GM18870 (cell line): ENCODE measurements at regions not wholly inside any gene's neighbourhood (a gene's known extent, or its start where the extent isn't known, plus 50 kb on each side); places are given as distances from the start of the nearest gene placed in this dataset.

Source experiments
- ATAC-seq: cut with Tn5 transposase; IDR thresholded peaks from one replicate; pipeline ENCODE4 v1.9.1; 2021; ENCODE audit warnings: moderate library complexity; ENCODE audit not compliant: unreplicated experiment

- no peak for ATAC-seq
Observed at GRCh38 chr7:47666164-47666862, 84.4 kb upstream of the TNS3 start.

- ATAC-seq = no peak
Observed at GRCh38 chr7:47664650-47665195, 82.8 kb upstream of the TNS3 start.

GRCh38 chr7:47663851-47664250 lies 81.9 kb upstream of the TNS3 start:
- no peak for ATAC-seq

DNA sequence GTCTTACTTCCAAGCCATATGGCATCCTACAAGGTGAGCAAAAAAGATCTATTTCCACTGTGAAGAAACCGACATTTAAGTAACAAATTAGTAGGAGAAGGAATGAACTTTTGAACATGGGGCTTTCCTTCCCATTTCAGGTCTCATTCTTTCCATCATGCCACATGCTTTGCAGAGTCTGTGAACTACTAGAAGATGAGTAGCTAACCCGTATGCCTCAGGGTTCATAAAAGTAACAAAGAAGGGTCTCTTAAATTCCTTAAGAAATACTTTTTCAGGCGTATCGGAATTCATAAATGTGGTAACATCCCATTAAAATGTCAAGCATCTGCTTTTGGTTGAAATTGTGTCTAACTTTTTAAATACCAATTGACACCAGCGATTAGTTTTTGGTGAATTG lies 81.3 kb upstream of the TNS3 start:
- ATAC-seq = no peak

- no peak for ATAC-seq
Observed at GRCh38 chr7:47661051-47661714, 79.3 kb upstream of the TNS3 start.

GRCh38 chr7:47659664-47660462 lies 78.0 kb upstream of the TNS3 start:
- no peak for ATAC-seq

GRCh38 chr7:47658886-47659635 lies 77.2 kb upstream of the TNS3 start:
- ATAC-seq = no peak

- no peak for ATAC-seq
Observed at GRCh38 chr7:47657126-47657525, 75.2 kb upstream of the TNS3 start.

DNA sequence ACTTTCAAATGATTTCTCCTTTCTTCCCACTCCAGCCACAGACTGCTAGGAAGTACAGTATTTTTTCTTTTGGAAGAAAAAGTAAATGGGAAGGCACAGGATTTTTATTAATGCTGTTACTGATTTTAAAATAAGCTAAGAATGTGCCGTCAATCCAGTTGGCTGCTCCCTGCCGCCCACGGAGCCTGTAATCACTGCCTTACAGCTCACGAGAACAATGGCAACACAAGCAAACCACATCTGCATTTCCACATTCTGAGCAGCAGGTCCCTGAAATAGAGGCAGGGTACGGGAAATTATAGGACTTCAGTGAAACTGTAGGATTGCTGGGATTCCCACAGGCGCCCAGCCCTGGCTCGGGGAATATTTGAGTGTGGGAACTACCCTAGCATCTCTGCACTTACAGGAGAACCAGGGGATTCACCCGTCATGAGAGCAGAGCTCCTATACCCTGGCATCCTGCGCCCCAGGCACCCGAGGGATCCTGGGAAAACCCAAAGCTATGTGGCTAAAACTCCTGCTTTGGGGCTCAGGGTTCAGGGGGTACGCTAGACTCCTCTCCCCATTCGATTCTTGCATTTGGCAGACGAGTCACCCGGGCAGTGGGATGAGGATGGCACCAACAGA lies 72.9 kb upstream of the TNS3 start:
- ATAC-seq = no peak

DNA sequence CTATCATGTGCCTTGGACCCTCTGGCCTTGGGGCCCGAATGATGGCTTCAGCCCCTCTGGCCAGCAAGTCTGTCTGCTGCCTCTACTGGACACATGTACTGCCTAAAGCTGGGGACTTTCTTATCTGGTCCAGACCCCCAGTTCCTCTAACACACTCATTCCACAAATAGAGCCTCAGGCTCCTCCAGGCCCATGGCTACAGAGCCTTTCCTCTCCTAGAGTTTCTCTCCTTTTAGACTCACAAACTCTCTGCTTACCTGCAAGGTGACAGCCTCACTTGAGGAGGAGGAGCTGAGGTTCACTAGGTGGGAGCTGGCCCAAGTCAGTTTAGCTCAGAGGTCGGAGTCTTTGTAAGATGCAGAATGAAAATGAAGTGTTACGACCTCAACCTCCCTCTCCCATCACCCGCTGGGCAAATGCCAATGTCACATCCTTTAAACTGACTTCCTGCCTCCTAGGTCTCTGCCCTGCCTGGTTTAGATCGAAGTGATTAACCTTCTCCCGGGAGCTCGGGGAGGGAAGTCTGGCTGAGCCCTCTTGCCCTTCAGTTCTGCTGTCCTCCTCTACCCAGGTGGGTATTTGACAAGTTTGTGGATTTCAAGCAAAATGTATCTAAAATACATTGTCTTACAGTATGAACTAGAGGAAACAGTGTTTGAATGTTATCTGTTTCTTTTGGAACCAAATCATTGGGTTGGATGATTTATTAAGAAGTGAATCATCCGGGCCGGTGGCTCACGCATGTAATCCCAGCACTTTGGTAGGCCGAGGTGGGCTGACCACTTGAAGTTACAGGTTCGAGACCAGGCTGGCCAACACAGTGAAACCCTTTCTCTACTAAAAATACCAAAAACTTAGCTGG lies 71.9 kb upstream of the TNS3 start:
- ATAC-seq = no peak

DNA sequence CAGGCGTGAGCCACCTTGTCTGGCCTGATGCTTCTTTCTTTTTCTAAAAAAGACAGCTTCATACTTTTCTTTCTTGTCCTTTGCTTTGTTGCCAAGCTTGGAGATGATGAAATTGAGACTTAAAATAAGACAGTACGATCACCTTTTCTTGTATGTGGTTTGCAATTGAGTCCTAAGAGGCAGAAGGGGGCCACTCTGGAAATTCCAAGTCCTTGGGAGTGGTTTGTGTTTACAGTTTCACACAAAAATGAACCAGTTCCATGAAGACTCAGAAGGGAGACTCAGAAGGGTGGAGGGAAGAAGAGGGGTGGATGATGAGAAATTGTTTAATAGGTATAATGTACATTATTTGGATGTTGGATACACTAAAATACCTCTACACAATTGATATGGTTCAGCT lies 70.7 kb upstream of the TNS3 start:
- ATAC-seq = no peak

GRCh38 chr7:47651355-47652317 lies 69.7 kb upstream of the TNS3 start:
- no peak for ATAC-seq

- no peak for ATAC-seq
Observed at GRCh38 chr7:47649919-47650318, 68.0 kb upstream of the TNS3 start.

GRCh38 chr7:47648275-47648925 lies 66.5 kb upstream of the TNS3 start:
- no peak for ATAC-seq

- no peak for ATAC-seq
Observed at GRCh38 chr7:47647918-47648250, 66.0 kb upstream of the TNS3 start.

DNA sequence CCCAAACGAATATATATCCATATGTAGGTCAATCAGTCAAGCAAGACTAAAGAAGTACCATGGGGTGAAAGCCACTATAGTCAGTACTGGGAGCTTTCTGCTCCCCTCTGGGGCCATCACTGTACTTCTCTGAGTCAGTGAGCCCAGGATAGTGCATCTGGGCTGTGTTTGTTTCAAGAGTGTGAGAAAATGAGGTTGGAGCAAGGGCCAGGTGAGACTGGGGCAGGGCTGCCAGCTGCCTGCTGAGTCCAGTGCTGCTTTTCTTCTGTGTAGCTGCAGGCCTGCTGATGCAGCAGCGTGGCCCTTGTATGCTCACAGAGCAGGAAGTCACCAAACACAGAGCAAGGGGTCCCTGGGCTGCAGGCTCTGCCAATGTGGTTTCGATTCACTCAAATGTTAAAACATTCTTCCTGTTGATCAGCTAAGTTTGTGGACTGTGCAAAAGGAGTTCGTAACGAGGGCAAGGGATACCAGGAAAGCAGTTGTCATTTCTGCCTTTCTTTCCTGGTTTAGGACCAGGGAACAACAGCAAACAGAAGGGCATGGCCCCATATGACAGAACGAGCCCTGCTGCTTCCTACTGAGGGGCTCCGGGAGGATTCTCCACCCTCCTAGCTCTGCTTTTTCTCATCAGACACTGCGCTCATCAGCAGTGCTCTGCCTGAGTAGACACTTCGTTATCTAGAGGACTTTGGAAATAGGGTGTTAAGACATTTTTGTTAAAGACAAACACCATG lies 65.4 kb upstream of the TNS3 start:
- no peak for ATAC-seq

- ATAC-seq = no peak
Observed at GRCh38 chr7:47643716-47644400, 61.9 kb upstream of the TNS3 start.
